ENCODE measurements at regions not wholly inside any gene's neighbourhood (a gene's known extent, or its start where the extent isn't known, plus 50 kb on each side); places are given as distances from the start of the nearest gene placed in this dataset.

DNA sequence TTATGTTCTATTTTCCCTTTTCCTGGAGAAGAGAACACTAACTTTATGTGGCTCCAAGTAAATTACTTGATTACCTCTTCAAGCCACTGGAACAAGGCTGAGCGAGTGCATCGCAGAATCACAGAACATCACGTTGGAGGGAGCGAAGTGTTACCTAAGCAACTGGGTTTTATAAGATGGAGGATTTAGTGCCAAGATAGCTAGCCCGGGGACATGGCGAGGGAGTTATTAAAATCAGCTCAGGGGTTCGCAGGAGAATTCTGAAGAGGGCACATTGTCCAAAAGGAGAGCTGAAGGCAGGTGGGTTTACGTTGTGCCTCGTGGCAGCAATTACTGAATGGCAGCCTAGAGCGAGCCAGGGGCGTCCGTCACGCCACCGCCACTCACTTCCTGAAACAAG is 563.2 kb upstream of the ADAMTS16 start:
- no peaks in the 10 kb centered on the region for H3K27me3 ChIP-seq (ENCODE audit: control insufficient read depth in 2 of 2, insufficient read depth in 2 of 2, low read length in 2 of 2)
- POLR2A ChIA-PET: no interaction called here
- H3K4me3 ChIP-seq (replicated peaks in 1 of 3; ENCODE audit: insufficient read depth in 1 of 3, low read depth in 1 of 3, low read length in 3 of 3): no peak overlapping the region
- H3K9ac ChIP-seq (replicated peaks; ENCODE audit: extremely low read depth, insufficient read depth, low read length): no peak overlapping the region
- H3K79me2 ChIP-seq (ENCODE audit: control insufficient read depth, insufficient read depth, low read length): no peaks in the 10 kb centered on the region
- no peaks in the 10 kb centered on the region for H3K36me3 ChIP-seq (ENCODE audit: control insufficient read depth in 2 of 2, extremely low read depth in 1 of 2, insufficient read depth in 2 of 2, low read length in 2 of 2)
- H2AFZ ChIP-seq (ENCODE audit: low read depth, low read length): no peak overlapping the region
- no peaks in the 10 kb centered on the region for H3K4me1 ChIP-seq (ENCODE audit: control insufficient read depth, extremely low read depth, insufficient read depth, low read length)
- no peak for DNase-seq (ENCODE audit: low read depth, low spot score)
- H4K20me1 ChIP-seq (replicated peaks; ENCODE audit: control insufficient read depth, extremely low read depth, insufficient read depth, low read length): no peaks in the 10 kb centered on the region
- no peaks in the 10 kb centered on the region for H3K9me1 ChIP-seq (replicated peaks; ENCODE audit: control insufficient read depth, extremely low read depth, insufficient read depth, low read length)
- H3K9me3 ChIP-seq (replicated peaks; ENCODE audit: control insufficient read depth, insufficient read depth, low read length): peaks cover 7% of the 10 kb centered on the region
- BruUV-seq (replicated peaks): no TSS peak
- CTCF ChIA-PET: no interaction called here
- dilution Hi-C loops (cut with MboI; ENCODE audit: extremely low pct_ligation_motif_present, low sequenced_read_pairs) (no loop called here), intact Hi-C loops (cut with micrococcal nuclease) (no loop called here)
- H3K4me2 ChIP-seq (ENCODE audit: insufficient read depth, low read length): no peak overlapping the region
- no peak overlapping the region for H3K27ac ChIP-seq (ENCODE audit: insufficient read depth, low read depth, low read length)
- TF ChIP-seq GATA2 (IDR thresholded peaks at IDR 0.05; ENCODE audit: insufficient read depth, insufficient read length, low read depth, low read length): no peak
- TF ChIP-seq POLR2AphosphoS5 (IDR thresholded peaks at IDR 0.05; ENCODE audit: insufficient read depth, low read depth, low read length): no peak
- TF ChIP-seq, protein P1, sequence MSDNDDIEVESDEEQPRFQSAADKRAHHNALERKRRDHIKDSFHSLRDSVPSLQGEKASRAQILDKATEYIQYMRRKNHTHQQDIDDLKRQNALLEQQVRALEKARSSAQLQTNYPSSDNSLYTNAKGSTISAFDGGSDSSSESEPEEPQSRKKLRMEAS (IDR thresholded peaks at IDR 0.05; ENCODE audit: insufficient read depth, insufficient read length): no peak
- no peak for TF ChIP-seq MYC (IDR thresholded peaks at IDR 0.05; ENCODE audit: low read depth, low read length)
- TF ChIP-seq POLR2A (IDR thresholded peaks at IDR 0.05; ENCODE audit: low read depth, low read length): no peak
- TF ChIP-seq, protein P2, sequence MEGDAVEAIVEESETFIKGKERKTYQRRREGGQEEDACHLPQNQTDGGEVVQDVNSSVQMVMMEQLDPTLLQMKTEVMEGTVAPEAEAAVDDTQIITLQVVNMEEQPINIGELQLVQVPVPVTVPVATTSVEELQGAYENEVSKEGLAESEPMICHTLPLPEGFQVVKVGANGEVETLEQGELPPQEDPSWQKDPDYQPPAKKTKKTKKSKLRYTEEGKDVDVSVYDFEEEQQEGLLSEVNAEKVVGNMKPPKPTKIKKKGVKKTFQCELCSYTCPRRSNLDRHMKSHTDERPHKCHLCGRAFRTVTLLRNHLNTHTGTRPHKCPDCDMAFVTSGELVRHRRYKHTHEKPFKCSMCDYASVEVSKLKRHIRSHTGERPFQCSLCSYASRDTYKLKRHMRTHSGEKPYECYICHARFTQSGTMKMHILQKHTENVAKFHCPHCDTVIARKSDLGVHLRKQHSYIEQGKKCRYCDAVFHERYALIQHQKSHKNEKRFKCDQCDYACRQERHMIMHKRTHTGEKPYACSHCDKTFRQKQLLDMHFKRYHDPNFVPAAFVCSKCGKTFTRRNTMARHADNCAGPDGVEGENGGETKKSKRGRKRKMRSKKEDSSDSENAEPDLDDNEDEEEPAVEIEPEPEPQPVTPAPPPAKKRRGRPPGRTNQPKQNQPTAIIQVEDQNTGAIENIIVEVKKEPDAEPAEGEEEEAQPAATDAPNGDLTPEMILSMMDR (IDR thresholded peaks at IDR 0.05; ENCODE audit: extremely low read depth in 1 of 2, insufficient read depth in 1 of 2, low read depth in 1 of 2, low read length in 2 of 2): no peak
- TF ChIP-seq FOS (IDR thresholded peaks at IDR 0.05; ENCODE audit: borderline replicate concordance, insufficient read depth, low read length): no peak
- no peak for FAIRE-seq

- CTCF ChIA-PET: no interaction called here
- Histone ChIP-seq H2AFZ (ENCODE audit: low read depth, low read length) (no peak overlapping the region), H3K4me2 (ENCODE audit: insufficient read depth, low read length) (no peak overlapping the region), H3K36me3 (ENCODE audit: control insufficient read depth in 2 of 2, extremely low read depth in 1 of 2, insufficient read depth in 2 of 2, low read length in 2 of 2) (no peaks in the 10 kb centered on the region), H3K9me3 (replicated peaks; ENCODE audit: control insufficient read depth, insufficient read depth, low read length) (peaks cover 7% of the 10 kb centered on the region), H3K9me1 (replicated peaks; ENCODE audit: control insufficient read depth, extremely low read depth, insufficient read depth, low read length) (no peaks in the 10 kb centered on the region), H3K4me1 (ENCODE audit: control insufficient read depth, extremely low read depth, insufficient read depth, low read length) (no peaks in the 10 kb centered on the region), H3K27ac (ENCODE audit: insufficient read depth, low read depth, low read length) (no peak overlapping the region), H3K79me2 (ENCODE audit: control insufficient read depth, insufficient read depth, low read length) (no peaks in the 10 kb centered on the region), H4K20me1 (replicated peaks; ENCODE audit: control insufficient read depth, extremely low read depth, insufficient read depth, low read length) (no peaks in the 10 kb centered on the region), H3K9ac (replicated peaks; ENCODE audit: extremely low read depth, insufficient read depth, low read length) (no peak overlapping the region), H3K4me3 (replicated peaks in 1 of 3; ENCODE audit: insufficient read depth in 1 of 3, low read depth in 1 of 3, low read length in 3 of 3) (no peak overlapping the region), H3K27me3 (ENCODE audit: control insufficient read depth in 2 of 2, insufficient read depth in 2 of 2, low read length in 2 of 2) (no peaks in the 10 kb centered on the region)
- no peak for DNase-seq (ENCODE audit: low read depth, low spot score)
- no peak for TF ChIP-seq FOS (IDR thresholded peaks at IDR 0.05; ENCODE audit: borderline replicate concordance, insufficient read depth, low read length)
- TF ChIP-seq POLR2AphosphoS5 (IDR thresholded peaks at IDR 0.05; ENCODE audit: insufficient read depth, low read depth, low read length): no peak
- TF ChIP-seq, protein P1 (IDR thresholded peaks at IDR 0.05; ENCODE audit: insufficient read depth, insufficient read length): no peak
- TF ChIP-seq EZH2 (IDR thresholded peaks at IDR 0.05; ENCODE audit: borderline replicate concordance, low read depth, low read length, severe bottlenecking): no peak
- TF ChIP-seq, protein P2 (IDR thresholded peaks at IDR 0.05; ENCODE audit: extremely low read depth in 1 of 2, insufficient read depth in 1 of 2, low read depth in 1 of 2, low read length in 2 of 2): no peak
- no peak for TF ChIP-seq JUN (IDR thresholded peaks at IDR 0.05; ENCODE audit: borderline replicate concordance, insufficient read depth, insufficient read length, low read depth)
- TF ChIP-seq MYC (IDR thresholded peaks at IDR 0.05; ENCODE audit: low read depth, low read length): no peak
- no peak for TF ChIP-seq GATA2 (IDR thresholded peaks at IDR 0.05; ENCODE audit: insufficient read depth, insufficient read length, low read depth, low read length)
- TF ChIP-seq POLR2A (IDR thresholded peaks at IDR 0.05; ENCODE audit: low read depth, low read length): no peak
- no peak for FAIRE-seq
- POLR2A ChIA-PET: no interaction called here
- dilution Hi-C loops (cut with MboI; ENCODE audit: extremely low pct_ligation_motif_present, low sequenced_read_pairs) (no loop called here), intact Hi-C loops (cut with micrococcal nuclease) (no loop called here)
- BruUV-seq (replicated peaks): no TSS peak
Measured at GRCh38 chr5:4579679-4580078, 560.5 kb upstream of the ADAMTS16 start.
